ENCODE measurements at regions not wholly inside any gene's neighbourhood (a gene's known extent, or its start where the extent isn't known, plus 50 kb on each side); places are given as distances from the start of the nearest gene placed in this dataset.
A peak's percentile ranks its signal among the peaks of the same experiment; 100 is the strongest.

DNA sequence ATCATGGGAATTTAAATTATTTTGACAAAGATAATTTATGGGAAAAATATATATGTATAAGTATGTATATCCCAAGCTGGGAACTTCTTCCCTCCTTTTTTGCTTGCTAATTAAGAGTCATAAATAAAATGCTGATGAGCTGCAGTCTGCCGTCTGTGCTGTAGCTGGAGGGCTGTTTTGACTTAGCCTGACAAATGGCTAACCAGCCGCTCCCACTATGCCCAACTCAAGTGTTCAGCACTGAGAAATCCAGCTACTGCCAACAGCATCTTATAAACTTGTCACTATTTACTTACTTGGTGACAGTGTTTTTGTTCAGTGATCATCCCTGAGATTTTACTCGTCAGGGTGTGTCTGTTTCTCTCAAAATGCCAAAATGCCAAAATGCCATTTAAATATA, 171.2 kb upstream of the PGRMC2 start:
- POLR2A ChIA-PET: no interaction called here
- CTCF ChIA-PET: interaction anchor here (0.9 to 4.1 kb wide), 6 partner anchors 9 to 115 kb away, joined by 3 to 16 read pairs (median 4); no protein-coding TSS in a partner anchor
- no peak for TF ChIP-seq CTCF (IDR thresholded peaks at IDR 0.05; ENCODE audit: control extremely low read depth, extremely low read depth, low read depth, missing control alignments)
- no peak for DNase-seq (ENCODE audit: extremely low spot score)

DNA sequence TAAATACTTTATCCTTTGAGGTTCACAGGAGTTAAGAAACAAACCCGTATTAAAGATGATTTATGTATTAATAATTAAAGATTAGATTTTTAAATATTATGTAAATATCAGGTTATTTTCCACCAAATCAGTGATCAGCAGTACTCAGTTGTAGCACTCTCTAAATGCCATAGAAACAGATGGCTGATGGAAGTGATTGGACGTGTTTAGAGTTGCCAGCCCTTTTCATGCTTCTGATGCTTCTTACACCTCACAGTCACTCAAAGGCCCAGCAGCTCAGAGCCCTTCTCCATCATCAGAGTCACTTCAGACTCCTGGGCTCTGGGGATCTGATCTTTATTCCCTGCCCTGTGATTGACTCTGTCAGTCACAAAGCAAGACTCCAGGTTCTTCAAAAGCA, 170.1 kb upstream of the PGRMC2 start:
- ChIA-PET CTCF (interaction anchor here (1.0 kb wide), 1 partner anchor 352 kb away, joined by 4 read pairs; the partner anchor contains the start of gene JADE1), POLR2A (no interaction called here)
- DNase-seq (ENCODE audit: extremely low spot score): no peak
- TF ChIP-seq CTCF (IDR thresholded peaks at IDR 0.05; ENCODE audit: control extremely low read depth, extremely low read depth, low read depth, missing control alignments): no peak

- TF ChIP-seq CTCF (IDR thresholded peaks at IDR 0.05; ENCODE audit: control extremely low read depth, extremely low read depth, low read depth, missing control alignments): no peak
- POLR2A ChIA-PET: no interaction called here
- DNase-seq (ENCODE audit: extremely low spot score): no peak
- CTCF ChIA-PET: interaction anchor here (1.0 to 5.0 kb wide), 8 partner anchors 7 to 276 kb away, joined by 3 to 33 read pairs (median 4); no protein-coding TSS in a partner anchor
Observed at GRCh38 chr4:128456171-128456570, 168.6 kb upstream of the PGRMC2 start.

- ChIA-PET POLR2A (no interaction called here), CTCF (interaction anchor here (0.8 to 5.0 kb wide), 23 partner anchors 8 to 354 kb away, joined by 3 to 33 read pairs (median 4); partner anchors contain the start of gene JADE1)
- no peak for TF ChIP-seq CTCF (IDR thresholded peaks at IDR 0.05; ENCODE audit: control extremely low read depth, extremely low read depth, low read depth, missing control alignments)
- DNase-seq (ENCODE audit: extremely low spot score): no peak
Observed at GRCh38 chr4:128455480-128455879, 167.9 kb upstream of the PGRMC2 start.

GRCh38 chr4:128454881-128455280, 167.3 kb upstream of the PGRMC2 start:
- no peak for DNase-seq (ENCODE audit: extremely low spot score)
- ChIA-PET POLR2A (interaction anchor here (0.5 to 0.6 kb wide), 2 partner anchors 368 to 1767 kb away, joined by 3 read pairs; no protein-coding TSS in a partner anchor), CTCF (interaction anchor here (0.7 to 5.0 kb wide), 43 partner anchors 8 to 1187 kb away, joined by 3 to 33 read pairs (median 4); partner anchors contain the start of gene JADE1)
- no peak for TF ChIP-seq CTCF (IDR thresholded peaks at IDR 0.05; ENCODE audit: control extremely low read depth, extremely low read depth, low read depth, missing control alignments)

DNA sequence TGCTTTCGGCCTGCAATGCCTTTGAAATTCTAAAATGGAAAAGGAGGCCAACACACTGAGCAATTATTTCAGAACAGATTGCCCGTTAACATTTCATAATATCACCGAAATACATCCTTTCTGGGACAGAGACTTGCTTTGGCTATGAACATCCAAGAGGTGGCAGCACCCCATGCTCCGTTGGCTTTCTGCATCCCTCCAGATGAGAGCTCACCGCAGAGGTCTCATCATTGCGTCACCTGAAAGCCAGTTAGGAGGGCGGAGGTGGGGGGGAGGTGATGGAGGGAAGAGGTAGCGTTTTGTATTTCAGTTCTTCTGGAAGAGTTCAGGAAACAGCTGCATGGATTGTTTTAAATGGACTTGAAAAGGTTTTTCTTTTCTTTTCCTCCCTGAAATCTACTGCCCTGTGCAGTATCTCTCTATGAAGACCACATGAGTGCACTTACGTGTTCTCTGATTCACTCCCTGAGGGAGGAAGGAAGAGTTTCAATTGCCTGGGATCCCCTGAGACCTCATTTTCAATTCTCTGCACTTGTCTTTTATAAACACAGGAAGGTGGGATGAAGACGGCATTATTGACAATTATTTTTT, 166.8 kb upstream of the PGRMC2 start:
- TF ChIP-seq CTCF (IDR thresholded peaks at IDR 0.05; ENCODE audit: control extremely low read depth, extremely low read depth, low read depth, missing control alignments): peak; percentile 76
- ChIA-PET POLR2A (interaction anchor here (0.5 to 0.6 kb wide), 2 partner anchors 368 to 1768 kb away, joined by 3 read pairs; no protein-coding TSS in a partner anchor), CTCF (interaction anchor here (0.7 to 5.0 kb wide), 41 partner anchors 9 to 1187 kb away, joined by 3 to 33 read pairs (median 4); partner anchors contain the start of gene JADE1)
- peak; percentile 78 for DNase-seq (ENCODE audit: extremely low spot score)

Data from GM10248 (cell line).